ENCODE measurements at regions not wholly inside any gene's neighbourhood (a gene's known extent, or its start where the extent isn't known, plus 50 kb on each side); places are given as distances from the start of the nearest gene placed in this dataset.

DNA sequence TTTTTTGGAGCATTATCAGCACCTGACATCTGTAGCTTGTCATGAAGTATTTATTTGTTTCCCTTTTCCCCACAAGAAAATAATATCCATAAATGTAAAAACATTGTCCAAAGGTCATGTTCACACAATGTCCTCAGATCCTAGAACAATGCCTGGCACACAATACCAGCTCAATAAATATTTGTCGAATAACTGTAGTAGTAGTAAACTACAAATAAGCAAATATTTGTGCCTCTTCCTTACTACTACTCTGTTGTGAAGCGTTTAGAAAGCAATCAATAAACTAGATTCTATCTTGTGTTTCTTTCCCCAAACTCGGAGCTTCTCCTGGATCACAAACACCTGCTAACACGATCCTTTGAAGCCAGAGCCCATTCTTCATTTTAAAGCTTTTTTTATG, 459.6 kb upstream of the NECTIN3 start:
- TF ChIP-seq SREBF2 (IDR thresholded peaks at IDR 0.05; ENCODE audit: low read length) (no peak), SIN3A (IDR thresholded peaks at IDR 0.05; ENCODE audit: low read depth, low read length) (no peak), SUPT20H (IDR thresholded peaks at IDR 0.05; ENCODE audit: borderline replicate concordance, control insufficient read depth, low read depth, low read length) (no peak), CTCF (IDR thresholded peaks at IDR 0.05 in 2 of 3, conservative IDR thresholded peaks at IDR 0.05 in 1 of 3; ENCODE audit: control insufficient read depth in 2 of 3, extremely low read depth in 1 of 3, insufficient read depth in 1 of 3, low read depth in 3 of 3, low read length in 3 of 3) (no peak), RAD21 (IDR thresholded peaks at IDR 0.05; ENCODE audit: insufficient read depth, low read depth, low read length) (no peak), EZH2 (IDR thresholded peaks at IDR 0.05; ENCODE audit: borderline replicate concordance, control insufficient read depth, low read depth, low read length) (no peak), MTA3 (IDR thresholded peaks at IDR 0.05; ENCODE audit: borderline replicate concordance, low read length) (no peak), BRCA1 (IDR thresholded peaks at IDR 0.05; ENCODE audit: low read depth, low read length) (no peak), TCF12 (IDR thresholded peaks at IDR 0.05; ENCODE audit: low read depth, low read length) (no peak), RFX5 (IDR thresholded peaks at IDR 0.05; ENCODE audit: low read depth, low read length) (no peak), PBX3 (IDR thresholded peaks at IDR 0.05; ENCODE audit: insufficient replicate concordance, low read depth, low read length) (no peak)
- TF ChIP-seq, protein P1, sequence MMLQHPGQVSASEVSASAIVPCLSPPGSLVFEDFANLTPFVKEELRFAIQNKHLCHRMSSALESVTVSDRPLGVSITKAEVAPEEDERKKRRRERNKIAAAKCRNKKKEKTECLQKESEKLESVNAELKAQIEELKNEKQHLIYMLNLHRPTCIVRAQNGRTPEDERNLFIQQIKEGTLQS (IDR thresholded peaks at IDR 0.05; ENCODE audit: borderline replicate concordance, extremely low read depth, low read depth, low read length): no peak

Data from GM12878 (cell line).